WERI-Rb-1 (cell line): ENCODE measurements at regions not wholly inside any gene's neighbourhood (a gene's known extent, or its start where the extent isn't known, plus 50 kb on each side); places are given as distances from the start of the nearest gene placed in this dataset.

Experiments
- DNase-seq: peaks from one replicate; pipeline ENCODE4 v3.0.0-alpha.2; 2020
- H3K27ac ChIP-seq: fragments of 250-450 bp; sonication (Bioruptor Pico); 2 replicates; pipeline ENCODE4 v1.5.1; 2020; ENCODE audit warnings: mild to moderate bottlenecking, moderate library complexity
- H3K27me3 ChIP-seq: fragments of 250-450 bp; sonication (Bioruptor Pico); 2 replicates; pipeline ENCODE4 v1.5.1; 2021; ENCODE audit warnings: mild to moderate bottlenecking, low read depth, moderate library complexity; ENCODE audit not compliant: insufficient read depth, severe bottlenecking
- H3K36me3 ChIP-seq: fragments of 250-450 bp; sonication (Bioruptor Pico); 2 replicates; pipeline ENCODE4 v1.5.1; 2020; ENCODE audit warnings: mild to moderate bottlenecking, moderate library complexity
- H3K4me3 ChIP-seq: 2 replicates; pipeline ENCODE4 v1.5.1; 2011; ENCODE audit warnings: low read depth, mild to moderate bottlenecking, control low read depth, low read length
- H3K9me3 ChIP-seq: fragments of 250-450 bp; sonication (Bioruptor Pico); 2 replicates; pipeline ENCODE4 v1.5.1; 2021; ENCODE audit warnings: mild to moderate bottlenecking, moderate library complexity; ENCODE audit not compliant: severe bottlenecking
- TF ChIP-seq, protein P1 (sequence below): IDR thresholded peaks from 2 replicates; pipeline ENCODE4 v1.5.1; 2011; ENCODE audit warnings: low read depth, mild to moderate bottlenecking, control low read depth, inconsistent platforms, low read length

DNA sequence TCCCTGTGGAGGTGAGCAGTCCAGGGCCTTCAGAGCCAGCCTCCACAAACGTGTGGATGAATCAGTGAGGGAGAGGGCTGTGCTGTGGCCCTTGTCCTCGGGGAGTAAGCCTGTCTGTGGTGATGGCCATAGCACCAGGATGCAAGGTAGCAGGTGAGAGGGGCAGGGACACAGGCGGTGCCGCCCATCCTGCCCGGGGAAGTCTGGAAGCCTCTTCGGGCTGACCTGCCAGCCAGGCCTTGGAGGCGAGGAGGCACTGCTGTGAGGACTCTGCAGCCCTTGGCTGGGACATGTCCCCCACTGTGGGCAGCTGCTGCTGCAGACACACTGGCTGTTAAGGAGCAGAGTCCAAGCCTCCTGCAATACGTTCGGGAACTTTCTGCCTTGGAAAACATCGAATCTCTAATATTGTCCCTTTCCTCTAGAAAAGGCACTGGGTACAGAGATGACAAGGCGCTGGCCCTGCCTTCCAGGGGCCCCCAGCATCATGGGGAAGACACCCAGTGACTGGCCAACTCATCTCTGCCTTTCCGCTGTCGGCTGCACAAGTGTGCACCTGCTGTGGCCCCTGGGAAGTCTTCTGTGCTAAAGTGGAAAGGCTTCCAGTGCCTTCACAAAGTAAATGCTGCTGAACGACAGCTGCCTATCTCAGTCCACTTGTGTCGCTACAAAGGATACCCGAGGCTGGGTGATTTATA is 101.4 kb downstream of the ADRA2C start:
- TF ChIP-seq, protein P1, sequence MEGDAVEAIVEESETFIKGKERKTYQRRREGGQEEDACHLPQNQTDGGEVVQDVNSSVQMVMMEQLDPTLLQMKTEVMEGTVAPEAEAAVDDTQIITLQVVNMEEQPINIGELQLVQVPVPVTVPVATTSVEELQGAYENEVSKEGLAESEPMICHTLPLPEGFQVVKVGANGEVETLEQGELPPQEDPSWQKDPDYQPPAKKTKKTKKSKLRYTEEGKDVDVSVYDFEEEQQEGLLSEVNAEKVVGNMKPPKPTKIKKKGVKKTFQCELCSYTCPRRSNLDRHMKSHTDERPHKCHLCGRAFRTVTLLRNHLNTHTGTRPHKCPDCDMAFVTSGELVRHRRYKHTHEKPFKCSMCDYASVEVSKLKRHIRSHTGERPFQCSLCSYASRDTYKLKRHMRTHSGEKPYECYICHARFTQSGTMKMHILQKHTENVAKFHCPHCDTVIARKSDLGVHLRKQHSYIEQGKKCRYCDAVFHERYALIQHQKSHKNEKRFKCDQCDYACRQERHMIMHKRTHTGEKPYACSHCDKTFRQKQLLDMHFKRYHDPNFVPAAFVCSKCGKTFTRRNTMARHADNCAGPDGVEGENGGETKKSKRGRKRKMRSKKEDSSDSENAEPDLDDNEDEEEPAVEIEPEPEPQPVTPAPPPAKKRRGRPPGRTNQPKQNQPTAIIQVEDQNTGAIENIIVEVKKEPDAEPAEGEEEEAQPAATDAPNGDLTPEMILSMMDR, result no peak
- H3K36me3 ChIP-seq, result no peaks in the 10 kb centered on the region
- H3K27ac ChIP-seq, result no peak overlapping the region
- no peaks in the 10 kb centered on the region for H3K27me3 ChIP-seq
- H3K9me3 ChIP-seq, result peaks cover 8% of the 10 kb centered on the region
- H3K4me3 ChIP-seq, result no peak overlapping the region
- DNase-seq, result peak; percentile 4

DNA sequence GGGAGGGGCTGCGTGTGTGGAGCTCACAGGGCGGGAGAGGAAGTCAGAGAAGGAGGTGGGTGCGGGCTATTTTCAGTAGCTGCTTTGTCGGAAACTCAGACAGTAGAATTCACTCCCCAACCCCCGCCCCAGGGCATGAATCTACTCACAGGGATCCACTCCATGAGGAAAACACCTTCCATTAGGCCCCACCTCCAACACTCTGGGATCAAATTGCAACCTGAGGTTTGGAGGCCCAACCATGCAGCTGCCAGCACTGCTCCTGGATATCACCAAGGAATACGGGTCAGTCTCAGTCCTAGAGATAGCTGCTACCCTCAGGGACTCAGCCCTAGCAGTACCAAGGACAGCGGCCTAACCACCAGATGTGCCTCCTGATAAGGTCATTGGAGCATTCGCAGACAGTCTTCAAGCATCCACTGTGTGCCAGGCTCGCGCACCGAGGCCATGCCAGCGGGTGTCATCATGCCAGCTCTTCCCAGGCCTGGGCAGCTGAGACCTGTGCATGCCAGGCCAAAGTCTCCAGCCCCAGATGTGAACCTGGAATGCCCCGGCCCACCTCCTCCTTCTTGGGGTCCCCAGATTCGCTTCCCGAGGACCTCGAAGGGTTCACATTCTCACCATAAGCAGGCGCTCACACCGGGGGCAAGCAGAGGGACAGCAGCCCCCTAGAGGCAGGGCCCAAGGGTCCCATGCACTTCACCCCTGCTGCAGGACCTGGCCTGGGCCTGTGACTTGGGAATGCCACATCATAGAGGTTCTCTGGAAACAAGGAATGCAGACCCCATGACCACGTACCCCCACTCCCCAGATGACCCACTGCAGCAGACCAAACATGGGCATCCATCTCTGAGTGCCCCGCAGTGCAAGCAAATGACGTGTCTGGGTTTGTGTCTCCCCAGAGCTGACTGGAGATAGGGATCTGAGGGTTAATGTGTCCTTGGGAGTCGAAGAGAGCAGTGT is 102.3 kb downstream of the ADRA2C start:
- Histone ChIP-seq H3K4me3 (no peak overlapping the region), H3K9me3 (peaks cover 8% of the 10 kb centered on the region), H3K27ac (no peak overlapping the region), H3K36me3 (no peaks in the 10 kb centered on the region), H3K27me3 (no peaks in the 10 kb centered on the region)
- TF ChIP-seq, protein P1, result 0 out of 2 replicates have a peak, but pooled peaks have one; percentile 5
- peak; percentile 7 for DNase-seq

DNA sequence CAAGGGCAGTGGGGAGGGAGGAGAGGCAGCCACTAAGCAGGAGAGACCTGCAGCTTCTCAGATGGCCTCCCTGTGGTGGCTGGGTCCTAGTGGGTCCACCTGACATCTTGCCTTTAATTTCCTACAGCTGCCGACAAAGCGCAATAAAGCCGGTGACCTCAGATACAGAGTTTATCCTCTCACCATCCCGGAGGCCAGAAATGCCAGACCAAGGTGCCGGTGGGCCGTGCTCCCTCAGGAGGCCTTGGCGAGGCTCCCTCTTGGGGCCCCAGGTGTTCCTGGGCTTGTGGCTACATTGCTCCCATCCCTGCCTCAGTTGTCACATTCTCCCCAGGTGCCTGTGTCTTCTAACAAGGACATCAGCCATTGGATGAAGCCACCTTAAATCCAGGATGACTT is 103.0 kb downstream of the ADRA2C start:
- peaks cover 8% of the 10 kb centered on the region for H3K9me3 ChIP-seq
- no peaks in the 10 kb centered on the region for H3K27me3 ChIP-seq
- DNase-seq, result peak; percentile 2
- no peak overlapping the region for H3K4me3 ChIP-seq
- TF ChIP-seq, protein P1, result no peak
- no peak overlapping the region for H3K27ac ChIP-seq
- no peaks in the 10 kb centered on the region for H3K36me3 ChIP-seq

DNA sequence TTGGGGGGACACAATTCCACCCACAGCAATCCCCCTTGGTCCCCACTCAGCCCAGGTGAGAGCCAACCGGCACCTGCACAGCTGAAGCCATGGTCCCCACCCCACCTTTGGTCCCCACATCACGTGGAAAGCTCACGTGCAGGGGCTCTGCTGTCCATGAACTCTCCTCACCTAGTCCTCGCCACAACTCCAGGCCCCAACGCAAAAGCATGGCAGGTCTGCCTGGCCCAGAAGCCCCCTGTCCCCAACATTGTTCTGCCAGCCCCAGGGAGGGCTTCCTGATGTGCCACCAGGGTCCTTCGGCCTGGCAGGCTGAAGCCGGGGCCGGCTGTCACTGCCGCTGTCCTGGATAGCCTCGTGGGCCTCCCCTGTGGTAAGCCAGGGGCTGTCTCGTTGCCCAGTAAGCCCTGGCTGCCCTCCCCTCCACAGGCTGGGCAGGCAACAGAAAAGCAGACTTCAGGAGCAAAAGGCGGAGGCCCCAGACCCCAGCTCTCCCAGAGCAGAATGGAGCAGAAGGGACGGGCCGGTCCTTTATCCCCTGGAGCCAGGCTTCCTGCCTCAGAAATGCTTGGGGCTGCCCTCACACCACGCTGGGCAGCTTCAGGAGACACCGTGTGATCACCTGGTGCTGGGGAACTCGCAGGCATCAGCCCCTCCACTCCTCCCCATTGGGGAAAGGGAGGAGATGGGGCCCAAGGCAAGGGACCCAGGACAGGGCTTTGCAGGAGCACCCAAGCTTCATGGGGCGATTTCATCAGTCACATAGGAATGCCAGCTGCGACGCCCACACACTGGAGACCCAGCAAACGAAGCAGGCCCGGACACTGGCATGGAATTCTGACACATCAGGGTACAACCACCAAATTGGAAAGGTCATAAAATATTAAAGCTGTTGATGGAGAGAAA is 103.7 kb downstream of the ADRA2C start:
- Histone ChIP-seq H3K27me3 (no peaks in the 10 kb centered on the region), H3K36me3 (no peaks in the 10 kb centered on the region), H3K4me3 (no peak overlapping the region), H3K27ac (no peak overlapping the region), H3K9me3 (peaks cover 8% of the 10 kb centered on the region)
- peak; percentile 8 for DNase-seq
- TF ChIP-seq, protein P1, result no peak

DNA sequence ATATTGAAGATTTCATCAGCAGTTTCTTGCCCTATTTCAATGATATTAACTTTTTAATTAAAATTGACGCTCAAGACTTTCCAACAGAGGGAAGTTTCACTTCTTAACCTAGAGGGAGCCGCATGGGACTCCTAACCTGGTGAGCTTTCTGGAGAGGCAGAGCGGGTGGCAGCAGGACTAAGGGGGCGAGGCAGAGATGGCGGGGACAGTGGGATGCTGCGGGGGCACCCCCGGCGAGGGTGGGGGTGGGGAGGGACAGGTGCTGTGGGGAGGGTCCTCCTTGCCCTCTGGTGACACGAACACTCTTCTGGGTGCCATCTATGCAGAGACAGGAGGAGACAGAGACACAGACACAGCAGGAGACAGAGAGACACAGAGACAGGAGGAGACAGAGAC is 104.4 kb downstream of the ADRA2C start:
- Histone ChIP-seq H3K36me3 (no peaks in the 10 kb centered on the region), H3K27me3 (no peaks in the 10 kb centered on the region), H3K27ac (no peak overlapping the region), H3K9me3 (peaks cover 8% of the 10 kb centered on the region), H3K4me3 (no peak overlapping the region)
- TF ChIP-seq, protein P1, result no peak
- DNase-seq, result peak; percentile 1
